ENCODE measurements at regions not wholly inside any gene's neighbourhood (a gene's known extent, or its start where the extent isn't known, plus 50 kb on each side); places are given as distances from the start of the nearest gene placed in this dataset.

GRCh38 chr11:119529936-119530335, 107.0 kb upstream of the THY1 start:
- H3K9ac ChIP-seq, result no peak overlapping the region
- peaks cover 7% of the 10 kb centered on the region for H3K4me1 ChIP-seq
- H3K9me3 ChIP-seq (ENCODE audit: low read depth), result no peaks in the 10 kb centered on the region
- H2AFZ ChIP-seq (replicated peaks), result no peak overlapping the region
- no peak for DNase-seq (ENCODE audit: low spot score)
- H3K27ac Mint-ChIP-seq, result no peak overlapping the region
- peaks cover 32% of the 10 kb centered on the region for H3K4me1 Mint-ChIP-seq
- H3K36me3 Mint-ChIP-seq, result no peaks in the 10 kb centered on the region
- no peak overlapping the region for H3K4me2 ChIP-seq
- no peak overlapping the region for H3K4me3 ChIP-seq
- peaks cover 2% of the 10 kb centered on the region for H3K9me3 Mint-ChIP-seq
- no peaks in the 10 kb centered on the region for H3K36me3 ChIP-seq
- no peaks in the 10 kb centered on the region for H3K79me2 ChIP-seq (ENCODE audit: low read depth)
- peaks cover 20% of the 10 kb centered on the region for H3K27me3 Mint-ChIP-seq (ENCODE audit: insufficient read depth, low read depth)
- H3K27me3 ChIP-seq, result no peaks in the 10 kb centered on the region
- H3K4me3 Mint-ChIP-seq, result no peak overlapping the region
- no peaks in the 10 kb centered on the region for H4K20me1 ChIP-seq (ENCODE audit: low read depth)
- peaks cover 4% of the 10 kb centered on the region for H3F3A ChIP-seq (ENCODE audit: low read depth)
- TF ChIP-seq CTCF (IDR thresholded peaks at IDR 0.05) (no peak), EZH2phosphoT487 (IDR thresholded peaks at IDR 0.05) (no peak), EZH2 (IDR thresholded peaks at IDR 0.05) (no peak)
- H3K27ac ChIP-seq, result no peak overlapping the region

- Histone ChIP-seq H3K4me3 (no peak overlapping the region), H3K27ac (no peak overlapping the region), H2AFZ (replicated peaks) (no peak overlapping the region), H3K79me2 (ENCODE audit: low read depth) (no peaks in the 10 kb centered on the region), H3K27me3 (no peaks in the 10 kb centered on the region), H3K36me3 (no peaks in the 10 kb centered on the region), H3K4me2 (no peak overlapping the region), H3K4me1 (peaks cover 4% of the 10 kb centered on the region), H3K9ac (no peak overlapping the region), H3F3A (ENCODE audit: low read depth) (peaks cover 1% of the 10 kb centered on the region), H3K9me3 (ENCODE audit: low read depth) (no peaks in the 10 kb centered on the region), H4K20me1 (ENCODE audit: low read depth) (no peaks in the 10 kb centered on the region)
- TF ChIP-seq EZH2 (IDR thresholded peaks at IDR 0.05), result no peak
- no peak for TF ChIP-seq CTCF (IDR thresholded peaks at IDR 0.05)
- TF ChIP-seq EZH2phosphoT487 (IDR thresholded peaks at IDR 0.05), result no peak
- Mint-ChIP-seq H3K4me3 (no peak overlapping the region), H3K36me3 (no peaks in the 10 kb centered on the region), H3K9me3 (peaks cover 2% of the 10 kb centered on the region), H3K27ac (peak overlapping the region; percentile 11), H3K27me3 (ENCODE audit: insufficient read depth, low read depth) (peaks cover 20% of the 10 kb centered on the region), H3K4me1 (peaks cover 27% of the 10 kb centered on the region)
- no peak for DNase-seq (ENCODE audit: low spot score)
Observed at GRCh38 chr11:119529063-119529845, 106.3 kb upstream of the THY1 start.

- Mint-ChIP-seq H3K27me3 (ENCODE audit: insufficient read depth, low read depth) (peaks cover 13% of the 10 kb centered on the region), H3K36me3 (no peaks in the 10 kb centered on the region), H3K4me3 (no peak overlapping the region), H3K4me1 (peaks cover 14% of the 10 kb centered on the region), H3K9me3 (peaks cover 4% of the 10 kb centered on the region), H3K27ac (no peak overlapping the region)
- Histone ChIP-seq H3K9ac (no peak overlapping the region), H3K27ac (no peak overlapping the region), H3K27me3 (no peaks in the 10 kb centered on the region), H3K4me3 (no peak overlapping the region), H4K20me1 (ENCODE audit: low read depth) (no peaks in the 10 kb centered on the region), H3K36me3 (no peaks in the 10 kb centered on the region), H3K4me1 (no peaks in the 10 kb centered on the region), H2AFZ (replicated peaks) (no peak overlapping the region), H3K9me3 (ENCODE audit: low read depth) (no peaks in the 10 kb centered on the region), H3K79me2 (ENCODE audit: low read depth) (no peaks in the 10 kb centered on the region), H3K4me2 (no peak overlapping the region), H3F3A (ENCODE audit: low read depth) (no peaks in the 10 kb centered on the region)
- DNase-seq (ENCODE audit: low spot score), result no peak
- TF ChIP-seq EZH2phosphoT487 (IDR thresholded peaks at IDR 0.05), result no peak
- no peak for TF ChIP-seq CTCF (IDR thresholded peaks at IDR 0.05)
- no peak for TF ChIP-seq EZH2 (IDR thresholded peaks at IDR 0.05)
Observed at GRCh38 chr11:119525867-119526196, 102.9 kb upstream of the THY1 start.

Measured in neural progenitor cell (in vitro differentiated cells).